NCI-H524 treated with DMSO at 0.1 percent for 48 hours (cell line): ENCODE measurements at regions not wholly inside any gene's neighbourhood (a gene's known extent, or its start where the extent isn't known, plus 50 kb on each side); places are given as distances from the start of the nearest gene placed in this dataset.
"Not testable (repeated sequence)": the region's sequence is repeated elsewhere in the genome, so short reads cannot be mapped to it uniquely, and the experiment has no call there.

Experiments used
- DNase-seq: peaks from one replicate; lab custom pipeline; 2025; lab: John Stamatoyannopoulos, UW

DNA sequence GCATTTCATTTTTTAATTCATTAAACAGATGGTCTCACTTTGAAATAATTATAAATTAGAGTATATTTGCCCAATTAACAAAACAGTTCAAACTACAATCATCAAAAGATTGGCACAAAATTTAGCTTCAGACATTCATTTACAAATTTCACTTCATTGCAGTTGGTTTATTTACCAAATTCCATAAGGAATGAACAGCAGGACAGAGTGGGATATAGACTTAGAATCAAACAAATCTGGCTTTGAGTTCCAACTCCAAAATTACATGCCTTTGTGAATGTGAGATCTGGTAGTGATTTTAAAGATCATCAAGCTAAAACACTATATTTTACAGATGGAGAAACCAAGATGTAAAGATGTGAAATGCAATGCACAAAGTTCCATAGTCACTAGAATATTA, 310.7 kb upstream of the CNTN5 start:
- DNase-seq = no peak

DNA sequence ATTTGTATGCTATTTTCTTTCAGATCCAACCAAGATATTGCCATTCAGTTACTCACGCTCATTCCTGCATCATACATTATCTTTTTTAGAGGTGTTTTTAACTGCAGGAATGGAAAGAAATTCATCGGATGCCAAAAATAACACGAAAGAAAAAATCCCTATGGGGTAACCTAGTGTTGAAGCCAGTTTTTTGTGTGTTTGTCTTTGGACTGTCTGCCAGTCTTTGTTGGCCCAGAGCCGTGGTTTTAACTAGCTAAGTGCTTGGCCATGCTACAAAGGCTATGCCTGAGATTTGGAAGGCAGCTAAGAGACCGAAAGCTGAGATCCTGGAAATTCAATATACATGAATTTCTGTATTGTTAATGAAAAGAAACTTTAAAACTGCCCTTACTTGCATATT, 309.8 kb upstream of the CNTN5 start:
- DNase-seq = no peak

DNA sequence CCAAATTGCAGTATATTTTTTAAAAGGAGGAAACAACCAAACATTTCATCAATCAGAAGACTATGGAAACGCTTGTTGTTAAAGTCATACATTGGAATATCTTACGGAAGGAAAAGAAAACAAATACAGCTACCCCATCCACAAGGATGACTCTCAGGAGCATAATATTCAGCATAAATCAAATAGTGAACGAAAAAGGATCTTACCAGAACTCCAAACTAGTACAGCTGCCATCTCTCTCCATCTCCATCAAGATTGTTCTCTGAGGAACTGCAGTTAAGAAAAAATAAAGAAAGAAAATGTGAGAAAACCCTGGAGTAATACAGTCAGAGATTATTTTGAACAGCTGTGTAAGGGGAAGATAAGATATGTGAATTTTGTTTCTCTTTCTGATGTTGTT, 299.8 kb upstream of the CNTN5 start:
- DNase-seq = no peak

DNA sequence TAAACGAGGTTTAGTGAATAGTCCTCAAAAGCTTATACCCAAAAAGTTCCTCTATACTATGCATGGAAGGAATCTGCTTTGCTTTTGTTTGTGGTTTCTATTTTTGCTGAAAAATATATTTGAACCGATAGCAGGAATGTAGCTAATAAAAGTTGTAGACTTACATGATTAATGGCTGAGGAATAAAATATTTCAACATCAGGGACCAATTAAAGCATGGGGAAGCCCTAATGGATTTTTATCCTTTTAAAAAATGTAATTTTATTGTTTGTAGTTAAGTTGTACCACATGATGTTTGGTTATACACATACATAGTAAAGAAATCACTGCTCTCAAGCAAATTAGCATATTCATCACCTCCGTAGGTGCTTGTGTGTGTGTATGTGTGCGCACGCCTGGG, 295.3 kb upstream of the CNTN5 start:
- no peak for DNase-seq

DNA sequence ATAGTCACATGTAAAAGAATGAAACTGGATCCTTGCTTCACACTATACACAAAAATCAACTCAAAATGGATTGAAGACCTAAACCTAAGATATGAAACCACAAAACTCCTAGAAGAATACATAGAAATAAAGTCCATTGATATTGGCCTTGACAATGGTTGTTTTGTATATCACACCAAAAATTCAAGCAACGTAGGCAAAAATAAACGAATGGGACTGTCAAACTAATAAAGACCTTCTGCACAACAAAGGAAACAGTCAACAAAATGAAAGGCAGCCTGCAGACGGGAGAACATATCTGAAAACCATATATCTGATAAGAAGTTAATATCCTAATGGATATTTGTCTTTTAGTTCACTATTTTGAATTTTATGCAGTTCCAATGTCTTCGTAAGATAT, 292.3 kb upstream of the CNTN5 start:
- DNase-seq = no peak

DNA sequence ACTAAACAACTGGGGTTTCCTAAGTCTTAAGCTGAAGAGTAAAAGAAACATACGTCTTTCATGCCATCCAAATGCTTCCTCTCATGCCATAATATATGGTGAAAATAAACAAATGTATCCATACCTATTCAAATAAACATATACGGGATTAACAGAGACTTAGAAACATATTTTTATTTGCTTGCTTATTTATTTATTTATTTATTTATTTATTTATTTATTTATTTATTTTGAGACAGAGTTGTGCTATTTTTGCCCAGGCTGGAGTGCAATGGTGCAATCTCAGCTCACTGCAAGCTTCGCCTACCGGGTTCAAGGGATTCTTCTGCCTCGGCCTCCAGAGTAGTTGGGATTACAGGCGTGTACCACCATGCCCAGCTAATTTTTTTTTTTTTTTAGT, 291.6 kb upstream of the CNTN5 start:
- no peak for DNase-seq

DNA sequence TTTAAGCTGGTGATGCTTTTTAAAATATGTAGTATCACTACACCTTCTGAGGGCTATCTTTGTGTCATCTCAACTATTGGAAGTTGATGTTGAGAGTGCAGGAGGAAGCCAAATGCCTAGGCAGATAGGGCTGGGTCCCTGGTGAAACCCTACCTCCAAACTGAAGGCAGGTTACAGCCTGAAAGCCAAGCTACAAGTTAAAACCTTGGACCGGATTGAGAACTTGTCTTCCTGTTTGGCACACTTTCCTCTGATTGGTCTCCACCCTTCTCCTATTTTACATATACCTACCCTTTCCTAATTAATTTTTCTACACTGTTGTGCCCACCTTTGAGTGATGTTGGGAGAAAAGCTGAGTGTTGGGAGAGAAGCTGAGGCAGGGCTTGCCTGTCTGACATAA, 287.8 kb upstream of the CNTN5 start:
- no peak for DNase-seq

DNA sequence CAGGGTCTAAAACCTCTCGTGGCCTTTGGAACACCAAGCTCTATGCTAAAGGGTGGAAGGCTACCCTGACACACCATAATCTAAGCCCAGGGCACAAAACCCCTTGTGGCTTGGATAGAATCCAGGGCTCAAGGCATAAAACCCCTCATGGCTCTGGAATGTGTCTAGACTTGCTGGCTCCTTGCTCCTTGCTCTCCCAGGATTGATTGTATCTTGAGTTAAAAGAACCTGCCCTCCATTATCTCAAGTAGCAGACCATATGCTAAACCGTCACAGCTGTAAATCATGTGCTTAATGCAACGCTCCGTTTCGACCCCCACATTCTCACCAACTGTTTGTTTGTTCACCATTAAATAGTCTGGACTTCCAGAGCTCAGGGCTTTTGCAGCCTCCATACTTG, 287.4 kb upstream of the CNTN5 start:
- peak; percentile 68 for DNase-seq

DNA sequence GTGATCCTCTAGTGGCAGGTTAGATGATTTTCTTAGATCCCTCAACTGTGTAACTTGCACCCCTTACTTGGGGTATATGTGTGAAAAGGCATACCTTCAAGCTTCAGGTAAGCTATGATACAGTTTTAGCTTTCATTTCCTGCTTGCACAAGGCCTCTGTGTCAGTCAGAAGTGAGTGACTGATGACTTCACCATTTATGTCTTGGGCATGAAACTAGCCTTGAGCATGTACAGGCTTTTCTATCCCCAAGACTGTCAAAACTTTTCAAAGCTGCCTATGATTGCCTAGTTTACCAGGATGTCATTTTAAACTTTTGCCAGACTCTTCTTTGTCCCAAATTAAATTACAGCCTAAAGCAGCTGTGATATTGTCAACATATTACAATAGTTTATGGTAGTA, 286.1 kb upstream of the CNTN5 start:
- DNase-seq = no peak

DNA sequence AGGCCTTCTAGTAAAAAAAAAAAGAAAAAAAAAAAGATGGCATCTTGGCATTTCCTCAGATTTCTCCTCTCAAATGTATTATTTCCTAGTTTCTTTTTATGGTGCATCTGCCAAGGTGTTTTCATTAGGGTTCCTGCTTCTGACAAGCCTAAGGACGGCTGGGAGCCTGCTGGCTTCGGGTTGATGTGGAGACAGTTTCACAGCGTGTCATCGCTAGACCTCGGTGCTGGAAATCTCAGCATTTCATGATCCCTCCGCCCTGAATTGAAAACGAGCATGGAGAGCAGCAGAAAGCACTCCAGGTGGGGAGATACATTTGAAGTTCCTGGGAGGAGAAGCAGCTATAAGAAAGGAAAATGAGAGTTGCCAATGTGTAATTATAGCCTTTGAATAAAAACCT, 283.9 kb upstream of the CNTN5 start:
- DNase-seq = no peak

DNA sequence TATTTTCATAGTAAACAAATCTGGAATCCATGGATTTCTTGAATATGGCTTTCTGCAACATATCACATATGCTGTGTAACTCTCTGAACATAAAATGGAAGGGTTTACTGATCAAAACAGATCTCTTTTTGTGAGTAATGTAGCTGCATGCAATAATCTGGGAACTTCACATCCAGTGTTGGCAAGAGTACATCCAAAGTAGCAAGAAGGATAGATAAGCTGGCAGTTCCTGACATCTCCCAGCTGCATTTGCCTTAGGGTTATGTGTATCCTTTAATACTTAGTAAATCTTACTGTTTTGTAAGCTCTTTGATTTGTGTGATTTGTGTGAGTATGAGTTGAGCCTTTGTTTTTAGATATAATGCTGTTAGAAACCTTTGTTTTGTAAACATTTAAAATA, 280.4 kb upstream of the CNTN5 start:
- no peak for DNase-seq

DNA sequence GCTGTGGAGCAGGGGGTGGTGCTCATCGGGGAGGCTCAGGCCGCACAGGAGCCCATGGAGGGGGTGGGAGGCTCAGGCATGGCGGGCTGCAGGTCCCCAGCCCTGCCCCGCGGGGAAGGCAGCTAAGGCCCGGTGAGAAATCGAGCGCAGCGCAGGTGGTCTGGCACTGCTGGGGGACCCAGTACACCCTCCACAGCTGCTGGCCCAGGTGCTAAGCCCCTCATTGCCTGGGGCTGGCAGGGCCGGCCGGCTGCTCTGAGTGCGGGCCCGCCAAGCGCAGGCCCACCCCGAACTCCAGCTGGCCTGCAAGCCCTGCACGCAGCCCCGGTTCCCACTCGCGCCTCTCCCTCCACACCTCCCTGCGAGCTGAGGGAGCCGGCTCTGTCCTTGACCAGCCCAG, 257.3 kb upstream of the CNTN5 start:
- DNase-seq = not testable (repeated sequence)

DNA sequence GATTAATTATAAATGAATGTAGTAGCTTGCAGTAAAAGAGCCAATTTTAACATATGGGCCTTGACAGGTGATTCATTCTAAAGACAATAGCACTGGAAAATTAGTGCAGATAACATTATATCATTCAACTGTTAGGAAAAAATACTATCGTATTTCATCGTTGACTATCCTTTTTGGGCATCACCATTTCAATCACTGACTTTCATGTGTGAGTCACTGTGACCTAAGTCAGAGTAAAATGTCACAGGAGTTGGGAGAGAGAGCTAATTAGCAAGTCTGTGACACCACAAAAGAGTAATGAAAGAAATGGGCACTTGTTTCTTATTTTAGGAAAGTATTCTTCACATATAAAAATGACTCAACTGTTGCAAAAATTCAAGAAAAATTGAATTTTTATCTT, 253.8 kb upstream of the CNTN5 start:
- DNase-seq = no peak

DNA sequence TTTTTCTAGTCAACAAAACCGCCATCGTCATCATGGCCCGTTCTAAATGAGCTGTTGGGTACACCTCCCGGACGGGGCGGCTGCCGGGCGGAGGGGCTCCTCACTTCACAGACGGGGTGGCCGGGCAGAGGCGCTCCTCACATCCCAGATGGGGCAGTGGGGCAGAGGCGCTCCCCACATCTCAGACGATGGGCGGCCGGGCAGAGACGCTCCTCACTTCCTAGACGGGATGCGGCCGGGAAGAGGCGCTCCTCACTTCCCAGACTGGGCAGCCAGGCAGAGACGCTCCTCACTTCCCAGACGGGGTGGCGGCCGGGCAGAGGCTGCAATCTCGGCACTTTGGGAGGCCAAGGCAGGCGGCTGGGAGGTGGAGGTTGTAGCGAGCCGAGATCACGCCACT, 250.7 kb upstream of the CNTN5 start:
- not testable (repeated sequence) for DNase-seq

DNA sequence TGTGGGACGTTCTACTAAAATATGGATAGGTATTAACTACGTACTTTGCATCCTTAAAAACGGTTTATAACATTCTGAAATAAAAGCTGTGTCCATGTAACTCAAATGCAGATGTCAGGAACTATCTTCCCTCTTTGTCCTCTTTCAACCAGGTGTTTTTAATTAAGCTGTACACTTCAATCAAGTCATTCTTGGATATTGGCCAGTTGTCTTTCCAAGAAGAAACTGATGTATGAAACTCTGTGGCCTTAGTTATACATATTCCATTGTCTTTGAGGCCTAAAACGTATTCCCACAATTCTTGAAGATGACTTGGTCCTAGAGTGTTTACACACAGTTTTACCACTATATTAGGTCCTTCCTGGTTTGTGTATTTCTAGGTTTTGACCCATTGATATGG, 249.0 kb upstream of the CNTN5 start:
- no peak for DNase-seq

DNA sequence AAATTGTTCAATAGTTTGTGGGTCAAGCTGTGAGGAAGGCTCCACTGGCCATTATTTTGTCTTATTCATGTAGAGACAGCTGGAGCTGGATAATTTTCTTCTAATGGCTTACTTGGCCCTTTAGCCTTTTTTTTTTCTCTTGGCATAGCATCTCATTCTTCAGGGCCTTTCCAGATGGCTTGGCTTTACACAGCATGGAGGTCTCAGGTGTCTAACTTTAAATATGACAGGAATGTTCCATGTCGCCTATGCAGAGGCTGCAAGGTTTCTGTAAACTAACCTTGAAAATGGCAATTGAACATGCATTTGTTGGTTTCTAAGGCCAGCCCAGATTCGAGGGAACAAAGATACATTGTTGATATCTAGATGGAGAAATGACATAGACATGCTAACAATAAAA, 247.9 kb upstream of the CNTN5 start:
- DNase-seq = no peak

DNA sequence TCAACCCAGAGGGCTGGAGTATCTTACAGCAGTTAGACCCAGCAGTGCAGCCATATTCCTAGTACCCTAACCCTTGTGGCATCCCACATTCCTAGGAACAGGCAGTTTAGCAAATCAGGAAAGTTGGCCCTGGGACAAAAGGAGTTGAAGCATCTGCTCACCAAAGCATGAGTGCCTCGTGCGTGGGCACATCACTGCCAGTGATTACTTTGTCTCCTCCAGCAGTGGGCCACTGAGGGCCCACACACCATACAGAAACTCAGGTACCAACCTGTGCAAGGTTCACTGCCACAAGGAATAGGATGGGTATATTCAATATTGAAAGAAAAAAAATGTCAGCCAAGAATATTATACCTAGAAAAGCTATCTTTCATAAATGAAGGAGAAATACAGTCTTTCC, 227.5 kb upstream of the CNTN5 start:
- DNase-seq = no peak

DNA sequence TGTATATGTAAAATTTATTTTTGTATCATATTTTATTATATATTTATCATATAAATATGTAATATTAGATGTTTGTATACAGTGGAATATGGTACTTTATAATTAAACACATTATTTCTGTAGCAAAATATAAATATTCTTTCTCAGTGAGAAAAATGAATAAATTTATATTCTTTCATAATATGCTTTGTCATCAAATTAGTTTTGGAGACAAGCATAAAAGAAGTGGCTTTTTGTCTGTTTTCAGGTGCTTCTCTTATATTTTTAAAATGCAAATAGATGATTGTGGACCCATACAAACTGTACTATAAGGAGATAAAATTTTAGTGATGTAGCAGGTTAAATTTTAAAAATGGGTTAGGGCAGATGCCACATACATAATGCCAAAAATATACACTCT, 222.4 kb upstream of the CNTN5 start:
- no peak for DNase-seq

DNA sequence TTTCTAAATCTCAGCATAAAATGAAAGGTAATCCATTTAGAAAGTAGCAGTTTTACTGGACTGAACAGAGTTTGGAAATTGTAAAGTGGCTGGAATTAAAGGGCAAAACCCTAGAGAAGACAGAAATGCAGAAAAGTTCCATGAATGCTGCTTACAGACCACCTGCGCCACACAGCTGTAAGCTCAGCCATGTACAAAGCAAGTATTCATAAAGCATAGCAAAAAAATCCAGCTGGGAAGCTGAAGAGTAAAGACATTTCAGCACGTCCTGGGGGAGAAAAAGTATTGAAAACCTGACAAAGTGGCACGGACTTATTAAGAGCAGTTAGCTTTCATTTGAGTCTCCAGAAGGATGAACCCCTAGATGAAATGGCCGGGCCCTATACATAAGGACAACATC, 220.1 kb upstream of the CNTN5 start:
- DNase-seq = no peak

DNA sequence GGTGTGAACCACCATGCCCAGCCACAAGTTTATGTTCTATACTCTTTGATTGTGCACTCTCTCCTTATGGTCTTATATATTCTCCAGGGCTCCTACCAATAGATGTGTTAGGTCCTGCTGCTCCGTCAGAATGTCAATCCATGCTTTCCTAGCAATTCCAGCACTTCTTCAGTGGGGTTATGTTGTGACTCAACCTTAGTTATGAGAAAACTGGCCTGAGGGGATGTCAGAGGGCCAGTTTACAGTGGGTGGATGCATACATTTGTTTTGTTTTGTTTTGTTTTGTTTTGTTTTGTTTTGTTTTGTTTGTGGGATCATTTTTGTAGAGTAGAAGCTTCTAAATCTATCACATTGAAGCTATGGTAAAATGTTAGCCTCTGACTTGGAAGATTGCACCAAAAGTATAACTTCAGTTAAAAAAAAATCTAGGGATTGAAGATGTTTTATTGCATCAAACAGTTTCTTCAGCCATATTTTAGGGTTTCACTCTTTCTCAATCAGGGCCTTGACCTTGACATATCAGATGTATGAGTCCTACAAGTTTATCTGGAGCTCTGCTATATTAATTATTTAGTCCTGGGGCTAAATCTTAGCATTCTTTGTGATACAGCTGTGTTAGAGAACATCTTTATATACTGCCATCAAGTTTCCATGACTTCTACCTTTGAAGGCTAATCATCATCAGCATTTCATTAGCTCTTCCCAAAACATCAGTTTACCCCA, 191.6 kb upstream of the CNTN5 start:
- DNase-seq = no peak

DNA sequence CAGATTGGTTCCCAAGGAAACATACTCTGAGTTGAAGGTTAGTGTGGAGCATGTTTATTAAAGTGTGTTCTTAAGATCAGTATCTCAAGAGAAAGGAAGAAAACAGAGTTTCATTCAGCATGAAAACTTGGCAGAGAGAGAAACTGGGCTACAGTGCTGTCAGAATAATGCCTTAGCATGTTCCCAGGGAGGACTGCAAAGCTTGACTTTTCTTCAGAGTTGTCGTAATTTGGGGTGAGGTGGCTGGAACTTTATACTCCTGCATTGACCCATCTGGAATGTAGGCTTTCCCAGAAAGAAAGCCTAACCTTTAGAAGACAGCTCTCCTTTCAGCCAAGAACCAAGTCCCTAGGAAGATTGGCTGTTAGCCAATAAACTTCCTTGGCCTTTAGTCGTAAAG, 190.8 kb upstream of the CNTN5 start:
- no peak for DNase-seq

DNA sequence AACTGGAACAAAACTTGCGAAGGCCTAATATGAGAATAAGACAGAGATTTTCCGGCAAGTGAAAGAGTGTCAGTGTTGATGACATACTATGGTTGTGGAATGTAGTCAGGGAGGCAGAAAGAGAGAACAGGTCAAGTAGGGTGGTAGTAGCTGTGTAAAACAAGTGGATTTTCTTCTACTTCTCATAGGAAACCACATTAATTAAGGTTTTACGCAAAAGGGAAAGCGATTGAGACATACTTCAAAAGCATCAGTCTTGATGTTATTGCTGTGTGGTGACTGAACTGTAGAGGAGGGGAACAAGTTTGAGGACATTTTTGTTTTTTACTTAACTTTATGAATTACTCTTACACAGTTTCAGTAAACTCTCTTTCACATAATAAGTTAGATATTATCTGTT, 186.0 kb upstream of the CNTN5 start:
- no peak for DNase-seq

DNA sequence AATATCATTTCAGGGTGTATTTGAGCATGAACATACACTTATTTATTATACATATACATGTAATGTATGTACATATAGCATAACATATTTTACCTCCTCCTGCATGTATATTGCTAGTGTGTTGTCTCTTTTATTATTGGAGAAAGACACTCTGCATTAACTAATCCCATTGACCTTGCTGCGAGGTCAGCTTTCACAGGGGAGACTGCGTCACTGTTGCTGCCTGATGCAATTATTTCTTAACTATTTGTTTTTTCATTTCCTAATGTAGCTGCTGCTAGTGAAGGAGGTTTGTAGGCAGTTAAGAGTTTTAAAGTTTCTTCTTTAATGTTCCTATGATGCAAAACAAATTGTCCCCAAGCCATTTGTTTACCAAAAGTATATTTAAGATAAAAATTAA, 185.4 kb upstream of the CNTN5 start:
- no peak for DNase-seq

DNA sequence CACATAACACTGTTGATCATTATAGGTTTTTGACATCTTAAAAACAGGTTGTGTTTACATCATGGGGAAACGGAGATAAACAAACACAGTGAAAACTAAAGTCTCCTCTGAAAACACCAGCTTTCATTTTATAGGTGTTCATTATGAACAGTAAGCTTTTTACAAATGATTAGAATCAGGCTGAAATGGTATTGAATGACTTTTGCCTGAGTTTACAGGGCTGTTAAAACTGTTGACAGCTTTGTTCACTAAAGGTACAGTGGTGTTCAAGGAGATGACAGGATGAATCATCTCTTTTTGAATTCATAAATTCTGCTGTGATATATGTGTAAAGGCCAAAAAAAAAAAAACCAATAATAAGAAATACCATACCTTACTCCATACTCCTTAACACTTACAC, 184.6 kb upstream of the CNTN5 start:
- DNase-seq = no peak

DNA sequence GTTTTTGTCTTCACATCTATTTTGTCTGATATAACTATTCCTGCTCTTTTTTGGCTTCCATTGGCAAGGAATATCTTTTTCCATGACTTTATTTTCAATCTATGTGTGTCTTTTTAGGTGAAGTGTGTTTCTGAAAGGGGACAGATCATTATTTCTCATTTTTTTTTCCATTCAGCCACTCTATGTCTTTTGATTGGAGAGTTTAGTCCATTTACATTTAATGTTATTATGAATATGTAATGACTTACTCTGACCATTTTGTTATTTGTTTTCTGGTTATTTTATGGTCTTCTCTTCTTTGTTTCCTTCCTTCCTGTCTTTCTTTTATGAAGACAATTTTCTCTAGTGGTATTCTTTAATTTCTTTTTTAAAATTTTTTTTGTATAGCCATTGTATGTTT, 178.6 kb upstream of the CNTN5 start:
- no peak for DNase-seq
